Vagina (tissue), 2 donors: ENCODE measurements at regions not wholly inside any gene's neighbourhood (a gene's known extent, or its start where the extent isn't known, plus 50 kb on each side); places are given as distances from the start of the nearest gene placed in this dataset.

Experiments
- DNase-seq, 2 donors: peaks; one replicate each; pipeline ENCODE4 v3.0.0-alpha.2; 2017; ENCODE audit errors: extremely low spot score in 2 of 2
- H3K27ac ChIP-seq: fragments of 200-600 bp; sonication (generic); one replicate; pipeline ENCODE4 v1.5.1; 2019
- H3K27me3 ChIP-seq: fragments of 200-600 bp; sonication (generic); one replicate; pipeline ENCODE4 v1.5.1; 2019
- H3K36me3 ChIP-seq, 2 donors: fragments of 200-600 bp; sonication (generic); one replicate each; pipeline ENCODE4 v1.5.1; 2017 to 2019
- H3K4me1 ChIP-seq: fragments of 200-600 bp; sonication (generic); one replicate; pipeline ENCODE4 v1.5.1; 2019
- H3K4me3 ChIP-seq, 2 donors: fragments of 200-600 bp; sonication (generic); 1 replicate in 1 of 2; 2 replicates in 1 of 2; pipeline ENCODE4 v1.5.1; 2016 to 2019
- H3K9me3 ChIP-seq: fragments of 200-600 bp; sonication (generic); one replicate; pipeline ENCODE4 v1.5.1; 2019
- CTCF ChIP-seq, 3 experiments: fragments of 450-650 bp in 2 of 3; fragments of 200-600 bp in 1 of 3; sonication (generic) in 1 of 3; IDR thresholded peaks; one replicate each; pipeline ENCODE4 v1.5.1; 2017 to 2019; ENCODE audit warnings: antibody characterized with exemption in 3 of 3, mild to moderate bottlenecking in 2 of 3, moderate library complexity in 2 of 3
- POLR2A ChIP-seq, 2 donors: fragments of 450-650 bp; IDR thresholded peaks; one replicate each; pipeline ENCODE4 v1.6.1; 2017; ENCODE audit warnings: antibody characterized with exemption in 2 of 2, mild to moderate bottlenecking in 2 of 2, moderate library complexity in 2 of 2
- POLR2AphosphoS5 ChIP-seq, 2 donors: sonication (generic); formaldehyde crosslinking; IDR thresholded peaks; one replicate each; pipeline ENCODE4 v1.9.0; 2017; ENCODE audit warnings: antibody characterized with exemption in 2 of 2, mild to moderate bottlenecking in 2 of 2, low read depth in 1 of 2; ENCODE audit not compliant: insufficient read depth in 1 of 2
- intact Hi-C: fragments of 100-400 bp; cut with DNase I; formaldehyde crosslinking; loops from one replicate; pipeline ENCODE4 v1.15.1; 2023

GRCh38 chr17:49910094-49910857 is 58.7 kb upstream of the DLX4 start:
- Histone ChIP-seq H3K9me3 (no peaks in the 10 kb centered on the region), H3K27me3 (peaks cover 6% of the 10 kb centered on the region), H3K36me3 (no peaks in the 10 kb centered on the region), H3K27ac (no peak overlapping the region), H3K4me1 (peaks cover 10% of the 10 kb centered on the region), H3K4me3 (peak overlapping the region in 1 of 2 donors; percentile 14)
- intact Hi-C loops: no loop called here
- DNase-seq: no peak
- TF ChIP-seq CTCF (IDR thresholded peaks at IDR 0.05): no peak
- no peak for TF ChIP-seq POLR2AphosphoS5 (IDR thresholded peaks at IDR 0.05; ENCODE audit: insufficient read depth in 1 of 2, low read depth in 1 of 2)
- no peak for TF ChIP-seq POLR2A (IDR thresholded peaks at IDR 0.05)

GRCh38 chr17:49910858-49911204 is 58.2 kb upstream of the DLX4 start:
- H3K27ac ChIP-seq: no peak overlapping the region
- no peak overlapping the region for H3K4me3 ChIP-seq
- no peaks in the 10 kb centered on the region for H3K9me3 ChIP-seq
- no peaks in the 10 kb centered on the region for H3K36me3 ChIP-seq
- intact Hi-C loops: no loop called here
- TF ChIP-seq POLR2A (IDR thresholded peaks at IDR 0.05) (no peak), CTCF (IDR thresholded peaks at IDR 0.05) (no peak), POLR2AphosphoS5 (IDR thresholded peaks at IDR 0.05; ENCODE audit: insufficient read depth in 1 of 2, low read depth in 1 of 2) (no peak)
- H3K4me1 ChIP-seq: peaks cover 10% of the 10 kb centered on the region
- no peak for DNase-seq
- peaks cover 6% of the 10 kb centered on the region for H3K27me3 ChIP-seq

- H3K36me3 ChIP-seq: no peaks in the 10 kb centered on the region
- TF ChIP-seq POLR2AphosphoS5 (IDR thresholded peaks at IDR 0.05; ENCODE audit: insufficient read depth in 1 of 2, low read depth in 1 of 2) (no peak), CTCF (IDR thresholded peaks at IDR 0.05) (no peak), POLR2A (IDR thresholded peaks at IDR 0.05) (no peak)
- no peak overlapping the region for H3K4me3 ChIP-seq
- intact Hi-C loops: no loop called here
- H3K4me1 ChIP-seq: peaks cover 10% of the 10 kb centered on the region
- peaks cover 6% of the 10 kb centered on the region for H3K27me3 ChIP-seq
- H3K27ac ChIP-seq: no peak overlapping the region
- DNase-seq: no peak
- H3K9me3 ChIP-seq: no peaks in the 10 kb centered on the region
Measured at GRCh38 chr17:49911719-49912118, 57.3 kb upstream of the DLX4 start.

- Histone ChIP-seq H3K27ac (no peak overlapping the region), H3K27me3 (peaks cover 6% of the 10 kb centered on the region), H3K9me3 (no peaks in the 10 kb centered on the region), H3K4me1 (peaks cover 10% of the 10 kb centered on the region), H3K36me3 (no peaks in the 10 kb centered on the region), H3K4me3 (no peak overlapping the region)
- DNase-seq: no peak
- intact Hi-C loops: no loop called here
- no peak for TF ChIP-seq CTCF (IDR thresholded peaks at IDR 0.05)
Measured at GRCh38 chr17:49913226-49914095, 55.5 kb upstream of the DLX4 start.

GRCh38 chr17:49914096-49914490 is 54.9 kb upstream of the DLX4 start:
- no peaks in the 10 kb centered on the region for H3K9me3 ChIP-seq
- H3K4me1 ChIP-seq: peaks cover 10% of the 10 kb centered on the region
- H3K27ac ChIP-seq: no peak overlapping the region
- TF ChIP-seq CTCF (IDR thresholded peaks at IDR 0.05) (no peak), POLR2AphosphoS5 (IDR thresholded peaks at IDR 0.05; ENCODE audit: insufficient read depth in 1 of 2, low read depth in 1 of 2) (no peak), POLR2A (IDR thresholded peaks at IDR 0.05) (no peak)
- no peaks in the 10 kb centered on the region for H3K36me3 ChIP-seq
- intact Hi-C loops: no loop called here
- peaks cover 6% of the 10 kb centered on the region for H3K27me3 ChIP-seq
- DNase-seq: no peak
- no peak overlapping the region for H3K4me3 ChIP-seq
